Upper lobe of left lung (tissue), 6 donors: ENCODE measurements at regions not wholly inside any gene's neighbourhood (a gene's known extent, or its start where the extent isn't known, plus 50 kb on each side); places are given as distances from the start of the nearest gene placed in this dataset.

ENCODE experiments used
- ATAC-seq, 2 donors: fragments of 200-7000 bp; cut with Tn5 transposase; one replicate each; pipeline ENCODE4 v1.9.1; 2022; ENCODE audit warnings: mild to moderate bottlenecking in 2 of 2, moderate library complexity in 2 of 2; ENCODE audit not compliant: low FRiP score in 2 of 2
- DNase-seq, 2 donors: peaks; one replicate each; pipeline ENCODE4 v3.0.0-alpha.2; 2019 to 2020
- H3K27ac ChIP-seq, 4 donors: fragments of 200-600 bp; sonication (generic); one replicate each; pipeline ENCODE4 v1.5.1; 2016 to 2019
- H3K27me3 ChIP-seq, 4 donors: fragments of 200-600 bp; sonication (generic); one replicate each; pipeline ENCODE4 v1.5.1; 2017 to 2019
- H3K36me3 ChIP-seq, 4 donors: fragments of 200-600 bp; sonication (generic); one replicate each; pipeline ENCODE4 v1.5.1; 2016 to 2019
- H3K4me1 ChIP-seq, 4 donors: fragments of 200-600 bp; sonication (generic); one replicate each; pipeline ENCODE4 v1.5.1; 2018 to 2019
- H3K4me3 ChIP-seq, 4 donors: fragments of 200-600 bp; sonication (generic); one replicate each; pipeline ENCODE4 v1.5.1; 2017 to 2019; ENCODE audit warnings: mild to moderate bottlenecking in 2 of 4, moderate library complexity in 1 of 4
- H3K9me3 ChIP-seq, 4 donors: fragments of 200-600 bp; sonication (generic); one replicate each; pipeline ENCODE4 v1.5.1; 2018 to 2019
- EP300 ChIP-seq, 4 donors: sonication (generic); formaldehyde crosslinking; IDR thresholded peaks; one replicate each; pipeline ENCODE4 v1.5.1; 2017; ENCODE audit warnings: antibody characterized with exemption in 4 of 4, control low read depth in 2 of 4
- POLR2A ChIP-seq, 4 donors: fragments of 450-650 bp; IDR thresholded peaks; one replicate each; pipeline ENCODE4 v1.5.1; 2016 to 2017; ENCODE audit warnings: antibody characterized with exemption in 4 of 4, mild to moderate bottlenecking in 2 of 4
- POLR2AphosphoS5 ChIP-seq, 2 donors: sonication (generic); formaldehyde crosslinking; IDR thresholded peaks; one replicate each; pipeline ENCODE4 v1.5.1; 2017; ENCODE audit warnings: antibody characterized with exemption in 2 of 2
- WGBS, 2 donors: methylation state at CpG; one replicate each; pipeline ENCODE4 v1.1.5; 2017 to 2018; 5-methylcytosine and 5-hydroxymethylcytosine counted together
- TF ChIP-seq, protein P1 (sequence below), 6 experiments: fragments of 450-650 bp in 4 of 6; fragments of 200-600 bp in 2 of 6; sonication (generic) in 2 of 6; IDR thresholded peaks; one replicate each; pipeline ENCODE4 v1.5.1; 2016 to 2019; ENCODE audit warnings: antibody characterized with exemption in 6 of 6
- donor health status: DM: no; HTN: no; CAD: no; lungs with moderate emphysema.
- donor health status: DM: no; HTN: yes; CAD: no; lungs with severe emphysema.

DNA sequence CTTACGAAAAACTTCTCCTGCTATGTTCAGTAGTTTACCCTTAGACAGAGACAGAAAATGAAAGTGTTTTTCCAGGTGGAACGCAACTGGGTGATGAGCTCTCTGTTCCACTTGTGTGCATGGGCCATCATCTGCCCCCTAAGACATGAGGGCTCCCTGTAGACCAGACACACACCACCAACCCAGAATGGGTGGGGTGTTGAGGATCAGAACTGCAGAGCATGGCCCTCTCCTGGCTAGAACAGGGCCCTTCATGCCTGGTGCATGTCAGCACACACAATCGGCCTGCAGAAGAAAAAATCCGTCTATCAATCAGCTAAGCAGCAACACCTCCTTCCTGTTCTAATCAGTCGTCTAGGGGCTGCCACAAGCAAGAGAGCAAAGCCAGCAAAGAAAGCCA is 186.2 kb upstream of the INHBA start:
- ATAC-seq: no peak
- no peaks in the 10 kb centered on the region for H3K36me3 ChIP-seq
- DNase-seq: no peak
- H3K4me3 ChIP-seq: no peak overlapping the region
- H3K4me1 ChIP-seq: peaks cover 7 to 15% (median 12%) of the 10 kb centered on the region in 4 donors
- H3K27me3 ChIP-seq: no peaks in the 10 kb centered on the region
- TF ChIP-seq POLR2AphosphoS5 (IDR thresholded peaks at IDR 0.05) (no peak), EP300 (IDR thresholded peaks at IDR 0.05) (no peak), POLR2A (IDR thresholded peaks at IDR 0.05) (no peak)
- TF ChIP-seq, protein P1, sequence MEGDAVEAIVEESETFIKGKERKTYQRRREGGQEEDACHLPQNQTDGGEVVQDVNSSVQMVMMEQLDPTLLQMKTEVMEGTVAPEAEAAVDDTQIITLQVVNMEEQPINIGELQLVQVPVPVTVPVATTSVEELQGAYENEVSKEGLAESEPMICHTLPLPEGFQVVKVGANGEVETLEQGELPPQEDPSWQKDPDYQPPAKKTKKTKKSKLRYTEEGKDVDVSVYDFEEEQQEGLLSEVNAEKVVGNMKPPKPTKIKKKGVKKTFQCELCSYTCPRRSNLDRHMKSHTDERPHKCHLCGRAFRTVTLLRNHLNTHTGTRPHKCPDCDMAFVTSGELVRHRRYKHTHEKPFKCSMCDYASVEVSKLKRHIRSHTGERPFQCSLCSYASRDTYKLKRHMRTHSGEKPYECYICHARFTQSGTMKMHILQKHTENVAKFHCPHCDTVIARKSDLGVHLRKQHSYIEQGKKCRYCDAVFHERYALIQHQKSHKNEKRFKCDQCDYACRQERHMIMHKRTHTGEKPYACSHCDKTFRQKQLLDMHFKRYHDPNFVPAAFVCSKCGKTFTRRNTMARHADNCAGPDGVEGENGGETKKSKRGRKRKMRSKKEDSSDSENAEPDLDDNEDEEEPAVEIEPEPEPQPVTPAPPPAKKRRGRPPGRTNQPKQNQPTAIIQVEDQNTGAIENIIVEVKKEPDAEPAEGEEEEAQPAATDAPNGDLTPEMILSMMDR (IDR thresholded peaks at IDR 0.05): no peak
- 53 to 64% methylated on average over 3 to 5 of the region's 5 CpGs for WGBS, 2 donors
- no peak overlapping the region for H3K27ac ChIP-seq
- no peaks in the 10 kb centered on the region for H3K9me3 ChIP-seq

DNA sequence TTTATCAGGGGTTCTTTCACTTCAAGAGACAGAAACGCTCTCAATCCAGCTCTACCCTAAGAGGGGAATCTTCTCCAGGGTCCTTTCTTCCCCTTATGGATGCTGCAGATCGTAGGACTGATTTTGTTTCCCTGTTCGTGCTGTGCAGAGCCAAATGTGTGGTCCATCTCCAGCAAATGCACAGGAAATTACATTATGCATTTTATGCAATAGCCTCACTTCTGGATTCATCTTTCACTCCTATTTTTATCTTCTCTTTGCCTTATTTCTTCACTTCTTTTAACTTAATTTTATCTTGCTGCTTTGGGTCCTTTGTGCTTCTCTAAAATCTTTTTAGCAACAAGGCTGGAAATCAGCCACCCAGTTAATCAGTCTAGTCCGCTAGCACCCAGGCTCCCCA is 184.5 kb upstream of the INHBA start:
- H3K4me1 ChIP-seq: peaks cover 9 to 16% (median 12%) of the 10 kb centered on the region in 4 donors
- no peak for TF ChIP-seq EP300 (IDR thresholded peaks at IDR 0.05)
- TF ChIP-seq, protein P1 (IDR thresholded peaks at IDR 0.05): no peak
- TF ChIP-seq POLR2AphosphoS5 (IDR thresholded peaks at IDR 0.05): no peak
- TF ChIP-seq POLR2A (IDR thresholded peaks at IDR 0.05): no peak
- no peaks in the 10 kb centered on the region for H3K36me3 ChIP-seq
- ATAC-seq: no peak
- H3K4me3 ChIP-seq: no peak overlapping the region
- 58 to 67% methylated on average over 4 of the region's 4 CpGs for WGBS, 2 donors
- DNase-seq: no peak
- H3K9me3 ChIP-seq: no peaks in the 10 kb centered on the region
- H3K27ac ChIP-seq: no peak overlapping the region
- no peaks in the 10 kb centered on the region for H3K27me3 ChIP-seq

DNA sequence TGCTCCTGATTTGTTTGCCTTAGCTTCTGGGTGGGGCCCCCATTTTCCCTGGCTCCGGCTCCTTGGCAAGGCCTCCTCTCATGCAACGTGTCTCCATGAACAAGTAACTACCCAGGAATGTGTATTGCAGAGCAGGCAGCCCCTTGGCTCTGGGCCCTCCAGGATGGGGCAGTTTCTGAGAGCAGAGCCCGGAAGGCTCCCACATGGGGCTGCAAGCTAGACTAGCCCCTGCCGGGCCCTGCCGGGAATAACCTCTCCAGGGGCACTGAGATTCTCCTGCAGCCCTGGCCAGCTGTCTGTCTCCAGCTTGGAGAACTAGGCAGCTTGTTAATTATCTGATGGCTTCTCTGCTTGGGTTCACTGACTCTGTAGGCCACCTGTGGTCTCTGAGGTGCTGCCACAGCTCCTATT is 184.0 kb upstream of the INHBA start:
- Histone ChIP-seq H3K4me3 (no peak overlapping the region), H3K4me1 (peaks cover 9 to 19% (median 15%) of the 10 kb centered on the region in 4 donors), H3K9me3 (no peaks in the 10 kb centered on the region), H3K36me3 (no peaks in the 10 kb centered on the region), H3K27me3 (no peaks in the 10 kb centered on the region), H3K27ac (no peak overlapping the region)
- 32 to 53% methylated on average over 5 of the region's 5 CpGs for WGBS, 2 donors
- DNase-seq (no peak), ATAC-seq (peak in 1 of 2 donors; percentile 82)
- TF ChIP-seq EP300 (IDR thresholded peaks at IDR 0.05) (no peak), POLR2A (IDR thresholded peaks at IDR 0.05) (no peak), POLR2AphosphoS5 (IDR thresholded peaks at IDR 0.05) (no peak)
- TF ChIP-seq, protein P1 (IDR thresholded peaks at IDR 0.05): no peak

DNA sequence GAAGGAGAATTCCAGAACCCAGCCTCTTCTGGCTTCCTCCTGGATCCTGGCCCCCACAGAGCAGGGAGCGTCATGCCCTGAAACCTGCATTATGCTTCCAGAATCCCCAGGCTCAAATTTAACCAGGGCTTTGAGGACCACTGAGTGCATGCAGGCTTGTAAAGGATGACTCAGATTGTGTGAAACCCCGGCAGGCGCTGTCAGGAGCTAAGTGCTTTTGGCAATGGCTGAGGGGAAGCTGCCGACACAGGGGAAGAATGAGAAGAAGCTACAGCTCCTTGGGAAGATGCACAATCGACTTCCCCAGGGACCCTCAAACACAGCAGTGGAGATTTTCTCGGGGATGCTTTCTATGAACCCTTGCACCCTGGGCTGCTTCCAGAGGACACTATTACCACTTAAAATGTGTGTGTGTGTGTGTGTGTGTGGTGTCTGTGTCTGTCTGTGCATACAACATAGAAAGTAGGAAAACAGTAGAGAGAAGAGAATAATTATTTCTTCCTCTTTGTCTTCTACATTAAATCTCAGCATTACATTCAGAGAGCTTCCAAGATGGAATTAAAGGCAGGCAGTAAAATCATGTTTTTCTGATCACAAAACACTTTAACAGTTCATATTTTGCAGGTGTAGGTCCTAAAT is 183.5 kb upstream of the INHBA start:
- Histone ChIP-seq H3K4me3 (no peak overlapping the region), H3K36me3 (no peaks in the 10 kb centered on the region), H3K27me3 (no peaks in the 10 kb centered on the region), H3K27ac (no peak overlapping the region), H3K4me1 (peaks cover 9 to 19% (median 15%) of the 10 kb centered on the region in 4 donors), H3K9me3 (no peaks in the 10 kb centered on the region)
- ATAC-seq (peak in 1 of 2 donors; percentile 75), DNase-seq (peak in 1 of 2 donors; percentile 40)
- no peak for TF ChIP-seq POLR2AphosphoS5 (IDR thresholded peaks at IDR 0.05)
- TF ChIP-seq, protein P1 (IDR thresholded peaks at IDR 0.05): no peak
- TF ChIP-seq EP300 (IDR thresholded peaks at IDR 0.05): no peak
- no peak for TF ChIP-seq POLR2A (IDR thresholded peaks at IDR 0.05)
- WGBS, 2 donors: 53 to 60% methylated on average over 3 to 6 of the region's 6 CpGs

DNA sequence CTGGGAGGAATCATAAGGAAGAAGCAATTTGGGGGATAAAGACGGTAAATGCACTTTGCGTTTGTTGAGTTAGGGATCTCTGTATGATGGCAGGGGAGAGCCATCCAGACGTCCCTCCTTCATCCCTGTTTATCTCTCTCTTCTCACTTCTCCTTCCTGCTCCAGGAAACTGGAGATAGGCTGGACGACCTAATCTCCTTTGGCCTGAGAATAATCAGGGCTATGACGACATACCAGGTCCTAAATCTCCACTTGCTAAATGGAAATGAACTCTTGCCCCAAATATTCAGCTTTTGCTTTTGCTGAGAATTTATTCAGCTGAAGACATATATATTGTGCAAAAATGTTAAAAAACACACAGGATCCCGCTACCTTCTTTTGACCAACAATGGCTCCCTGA is 182.9 kb upstream of the INHBA start:
- H3K27me3 ChIP-seq: no peaks in the 10 kb centered on the region
- TF ChIP-seq POLR2A (IDR thresholded peaks at IDR 0.05): no peak
- TF ChIP-seq, protein P1 (IDR thresholded peaks at IDR 0.05): no peak
- no peak for TF ChIP-seq POLR2AphosphoS5 (IDR thresholded peaks at IDR 0.05)
- no peak for TF ChIP-seq EP300 (IDR thresholded peaks at IDR 0.05)
- no peaks in the 10 kb centered on the region for H3K36me3 ChIP-seq
- 42 to 54% methylated on average over 6 of the region's 6 CpGs for WGBS, 2 donors
- no peak overlapping the region for H3K4me3 ChIP-seq
- DNase-seq (no peak), ATAC-seq (no peak)
- no peaks in the 10 kb centered on the region for H3K9me3 ChIP-seq
- H3K27ac ChIP-seq: no peak overlapping the region
- peaks cover 9 to 19% (median 15%) of the 10 kb centered on the region in 4 donors for H3K4me1 ChIP-seq
